ENCODE measurements at regions not wholly inside any gene's neighbourhood (a gene's known extent, or its start where the extent isn't known, plus 50 kb on each side); places are given as distances from the start of the nearest gene placed in this dataset.

GRCh38 chr6:113649276-113649675, 207.9 kb upstream of the MARCKS start:
- Histone ChIP-seq H3K36me3 (ENCODE audit: control insufficient read depth, insufficient read depth, low read length) (no peaks in the 10 kb centered on the region), H3K4me3 (ENCODE audit: low read depth, low read length) (no peak overlapping the region), H3K27me3 (ENCODE audit: control insufficient read depth, insufficient read depth, low read length) (no peaks in the 10 kb centered on the region)
- DNase-seq (ENCODE audit: low read depth) = no peak
- CTCF ChIA-PET = interaction anchor here (1.0 kb wide), 1 partner anchor 14 kb away, joined by 3 read pairs; no protein-coding TSS in a partner anchor
- TF ChIP-seq CTCF (IDR thresholded peaks at IDR 0.05; ENCODE audit: insufficient read depth, low read depth, low read length) = no peak
- POLR2A ChIA-PET = no interaction called here

GRCh38 chr6:113649880-113650609, 207.1 kb upstream of the MARCKS start:
- no peaks in the 10 kb centered on the region for H3K36me3 ChIP-seq (ENCODE audit: control insufficient read depth, insufficient read depth, low read length)

GRCh38 chr6:113650610-113650979, 206.6 kb upstream of the MARCKS start:
- Histone ChIP-seq H3K27me3 (ENCODE audit: control insufficient read depth, insufficient read depth, low read length) (no peaks in the 10 kb centered on the region), H3K36me3 (ENCODE audit: control insufficient read depth, insufficient read depth, low read length) (no peaks in the 10 kb centered on the region), H3K4me3 (ENCODE audit: low read depth, low read length) (no peak overlapping the region)
- CTCF ChIA-PET = interaction anchor here (1.1 kb wide), 1 partner anchor 205 kb away, joined by 4 read pairs; no protein-coding TSS in a partner anchor
- DNase-seq (ENCODE audit: low read depth) = no peak
- POLR2A ChIA-PET = interaction anchor here (0.6 kb wide), 1 partner anchor 34 kb away, joined by 6 read pairs; no protein-coding TSS in a partner anchor
- TF ChIP-seq CTCF (IDR thresholded peaks at IDR 0.05; ENCODE audit: insufficient read depth, low read depth, low read length) = no peak

More at GRCh38 chr6:113649880-113650609, 207.1 kb upstream of the MARCKS start:
- no peak for TF ChIP-seq CTCF (IDR thresholded peaks at IDR 0.05; ENCODE audit: insufficient read depth, low read depth, low read length)
- Histone ChIP-seq H3K27me3 (ENCODE audit: control insufficient read depth, insufficient read depth, low read length) (no peaks in the 10 kb centered on the region), H3K4me3 (ENCODE audit: low read depth, low read length) (no peak overlapping the region)
- no peak for DNase-seq (ENCODE audit: low read depth)
- ChIA-PET POLR2A (no interaction called here), CTCF (interaction anchor here (1.1 kb wide), 1 partner anchor 206 kb away, joined by 4 read pairs; no protein-coding TSS in a partner anchor)

GRCh38 chr6:113651120-113651519, 206.0 kb upstream of the MARCKS start:
- CTCF ChIA-PET = interaction anchor here (1.1 kb wide), 1 partner anchor 205 kb away, joined by 4 read pairs; no protein-coding TSS in a partner anchor
- Histone ChIP-seq H3K36me3 (ENCODE audit: control insufficient read depth, insufficient read depth, low read length) (no peaks in the 10 kb centered on the region), H3K27me3 (ENCODE audit: control insufficient read depth, insufficient read depth, low read length) (no peaks in the 10 kb centered on the region), H3K4me3 (ENCODE audit: low read depth, low read length) (no peak overlapping the region)
- no peak for TF ChIP-seq CTCF (IDR thresholded peaks at IDR 0.05; ENCODE audit: insufficient read depth, low read depth, low read length)
- POLR2A ChIA-PET = interaction anchor here (0.6 kb wide), 2 partner anchors 34 to 432 kb away, joined by 4 to 6 read pairs; no protein-coding TSS in a partner anchor
- no peak for DNase-seq (ENCODE audit: low read depth)

- POLR2A ChIA-PET = interaction anchor here (0.6 kb wide), 1 partner anchor 431 kb away, joined by 4 read pairs; no protein-coding TSS in a partner anchor
- no peak for TF ChIP-seq CTCF (IDR thresholded peaks at IDR 0.05; ENCODE audit: insufficient read depth, low read depth, low read length)
These were observed 205.2 kb upstream of the MARCKS start for GRCh38 chr6:113651920-113652319.

More at GRCh38 chr6:113651920-113652319, 205.2 kb upstream of the MARCKS start:
- no peak for DNase-seq (ENCODE audit: low read depth)
- H3K36me3 ChIP-seq (ENCODE audit: control insufficient read depth, insufficient read depth, low read length) = no peaks in the 10 kb centered on the region
- no peaks in the 10 kb centered on the region for H3K27me3 ChIP-seq (ENCODE audit: control insufficient read depth, insufficient read depth, low read length)
- CTCF ChIA-PET = no interaction called here
- no peak overlapping the region for H3K4me3 ChIP-seq (ENCODE audit: low read depth, low read length)

Data from BJ (cell line).